HG02571 (cell line): ENCODE measurements at regions not wholly inside any gene's neighbourhood (a gene's known extent, or its start where the extent isn't known, plus 50 kb on each side); places are given as distances from the start of the nearest gene placed in this dataset.
"Not testable (repeated sequence)": the region's sequence is repeated elsewhere in the genome, so short reads cannot be mapped to it uniquely, and the experiment has no call there.

Source experiments
- ATAC-seq: cut with Tn5 transposase; IDR thresholded peaks from one replicate; pipeline ENCODE4 v1.9.1; 2021; ENCODE audit warnings: mild to moderate bottlenecking, moderate library complexity; ENCODE audit not compliant: unreplicated experiment

GRCh38 chr2:90209009-90209408, 1517.5 kb downstream of the RPIA start:
- ATAC-seq, result no peak

GRCh38 chr2:90209806-90210205, 1518.3 kb downstream of the RPIA start:
- ATAC-seq, result no peak

GRCh38 chr2:90215880-90216279, 1524.4 kb downstream of the RPIA start:
- not testable (repeated sequence) for ATAC-seq

- ATAC-seq, result not testable (repeated sequence)
Observed at GRCh38 chr2:90216801-90217200, 1525.3 kb downstream of the RPIA start.

GRCh38 chr2:90218534-90218933, 1527.1 kb downstream of the RPIA start:
- ATAC-seq, result not testable (repeated sequence)

GRCh38 chr2:90220623-90221299, 1529.3 kb downstream of the RPIA start:
- not testable (repeated sequence) for ATAC-seq

GRCh38 chr2:90221300-90221651, 1529.8 kb downstream of the RPIA start:
- no peak for ATAC-seq

GRCh38 chr2:90224767-90225166, 1533.3 kb downstream of the RPIA start:
- ATAC-seq, result not testable (repeated sequence)

GRCh38 chr2:90226465-90227072, 1535.1 kb downstream of the RPIA start:
- ATAC-seq, result not testable (repeated sequence)

- ATAC-seq, result not testable (repeated sequence)
Observed at GRCh38 chr2:90231199-90231598, 1539.7 kb downstream of the RPIA start.

- ATAC-seq, result not testable (repeated sequence)
Observed at GRCh38 chr2:90235452-90235851, 1544.0 kb downstream of the RPIA start.

GRCh38 chr2:90237923-90238361, 1546.5 kb downstream of the RPIA start:
- ATAC-seq, result not testable (repeated sequence)

GRCh38 chr2:90238505-90239230, 1547.2 kb downstream of the RPIA start:
- not testable (repeated sequence) for ATAC-seq

- not testable (repeated sequence) for ATAC-seq
Observed at GRCh38 chr2:90239769-90240168, 1548.3 kb downstream of the RPIA start.

- ATAC-seq, result not testable (repeated sequence)
Observed at GRCh38 chr2:90244902-90245765, 1553.7 kb downstream of the RPIA start.

GRCh38 chr2:90248400-90248799, 1556.9 kb downstream of the RPIA start:
- ATAC-seq, result not testable (repeated sequence)

GRCh38 chr2:90250350-90250749, 1558.9 kb downstream of the RPIA start:
- not testable (repeated sequence) for ATAC-seq

GRCh38 chr2:90251576-90251975, 1560.1 kb downstream of the RPIA start:
- ATAC-seq, result not testable (repeated sequence)

GRCh38 chr2:90253306-90253705, 1561.8 kb downstream of the RPIA start:
- not testable (repeated sequence) for ATAC-seq

- not testable (repeated sequence) for ATAC-seq
Observed at GRCh38 chr2:90266888-90267287, 1575.4 kb downstream of the RPIA start.

- ATAC-seq, result not testable (repeated sequence)
Observed at GRCh38 chr2:90287751-90288150, 1596.3 kb downstream of the RPIA start.
